H9 (cell line): ENCODE measurements at regions not wholly inside any gene's neighbourhood (a gene's known extent, or its start where the extent isn't known, plus 50 kb on each side); places are given as distances from the start of the nearest gene placed in this dataset.

Experiments
- DNase-seq: peaks from one replicate; pipeline ENCODE4 v3.0.0-alpha.2; 2017
- H2AFZ ChIP-seq: one replicate; pipeline ENCODE4 v1.6.1; 2013; ENCODE audit warnings: mild to moderate bottlenecking, low read length, control low read depth, moderate library complexity
- H2AK5ac ChIP-seq: 2 replicates; pipeline ENCODE4 v1.6.1; 2013; ENCODE audit warnings: low read length, control low read depth, mixed read lengths; ENCODE audit not compliant: insufficient read length
- H2BK120ac ChIP-seq: one replicate; pipeline ENCODE4 v1.6.1; 2013; ENCODE audit warnings: low read depth, mild to moderate bottlenecking, low read length, control low read depth, inconsistent platforms; ENCODE audit not compliant: poor library complexity, severe bottlenecking
- H2BK12ac ChIP-seq: 2 replicates; pipeline ENCODE4 v1.6.1; 2013; ENCODE audit warnings: low read length, control low read depth, mixed read lengths, low read depth; ENCODE audit not compliant: insufficient read length
- H2BK15ac ChIP-seq: 2 replicates; pipeline ENCODE4 v1.6.1; 2013; ENCODE audit warnings: low read depth, low read length, control low read depth
- H2BK20ac ChIP-seq: one replicate; pipeline ENCODE4 v1.6.1; 2013; ENCODE audit warnings: low read depth, mild to moderate bottlenecking, low read length, control low read depth, inconsistent platforms; ENCODE audit not compliant: poor library complexity, severe bottlenecking
- H2BK5ac ChIP-seq: 2 replicates; pipeline ENCODE4 v1.6.1; 2013; ENCODE audit warnings: low read length, control low read depth, mixed read lengths; ENCODE audit not compliant: insufficient read length
- H3K14ac ChIP-seq: 2 replicates; pipeline ENCODE4 v1.6.1; 2013; ENCODE audit warnings: low read length, control low read depth; ENCODE audit not compliant: insufficient read depth
- H3K18ac ChIP-seq: 2 replicates; pipeline ENCODE4 v1.6.1; 2013; ENCODE audit warnings: low read depth, mild to moderate bottlenecking, mixed read lengths, low read length, control low read depth; ENCODE audit not compliant: insufficient read length
- H3K23ac ChIP-seq: 2 replicates; pipeline ENCODE4 v1.6.1; 2013; ENCODE audit warnings: low read length, control low read depth, mixed read lengths, low read depth; ENCODE audit not compliant: insufficient read length
- H3K23me2 ChIP-seq: 2 replicates; pipeline ENCODE4 v1.6.1; 2013; ENCODE audit warnings: low read depth, mild to moderate bottlenecking, mixed read lengths, low read length, control low read depth; ENCODE audit not compliant: insufficient read length, poor library complexity, severe bottlenecking
- H3K27ac ChIP-seq: 2 replicates; pipeline ENCODE4 v1.5.1; 2013; ENCODE audit warnings: low read length, control low read depth, mixed read lengths, low read depth; ENCODE audit not compliant: insufficient read length
- H3K27me3 ChIP-seq: 2 replicates; pipeline ENCODE4 v1.6.1; 2013; ENCODE audit warnings: low read length, control low read depth, inconsistent platforms; ENCODE audit not compliant: insufficient read depth
- H3K4ac ChIP-seq: 2 replicates; pipeline ENCODE4 v1.6.1; 2013; ENCODE audit warnings: low read depth, mild to moderate bottlenecking, control low read depth, inconsistent platforms, low read length, moderate library complexity
- H3K4me1 ChIP-seq: 2 replicates; pipeline ENCODE4 v1.6.1; 2013; ENCODE audit warnings: low read length, control low read depth, inconsistent platforms; ENCODE audit not compliant: insufficient read depth
- H3K4me2 ChIP-seq: 2 replicates; pipeline ENCODE4 v1.6.1; 2013; ENCODE audit warnings: low read length, control low read depth, mixed read lengths; ENCODE audit not compliant: insufficient read length, insufficient read depth
- H3K56ac ChIP-seq: 2 replicates; pipeline ENCODE4 v1.6.1; 2013; ENCODE audit warnings: low read depth, mild to moderate bottlenecking, mixed read lengths, low read length, control low read depth; ENCODE audit not compliant: insufficient read length
- H3K79me1 ChIP-seq: 2 replicates; pipeline ENCODE4 v1.6.1; 2013; ENCODE audit warnings: low read depth, mild to moderate bottlenecking, moderate library complexity, low read length, control low read depth, inconsistent platforms; ENCODE audit not compliant: insufficient read depth, poor library complexity, severe bottlenecking
- H3K79me2 ChIP-seq: 2 replicates; pipeline ENCODE4 v1.6.1; 2013; ENCODE audit warnings: low read length, control low read depth, inconsistent platforms; ENCODE audit not compliant: insufficient read depth
- H3K9ac ChIP-seq: 2 replicates; pipeline ENCODE4 v1.6.1; 2013; ENCODE audit warnings: low read length, control low read depth, mixed read lengths; ENCODE audit not compliant: insufficient read length; ENCODE audit errors: extremely low read depth
- H3K9me3 ChIP-seq: one replicate; pipeline ENCODE4 v1.6.1; 2013; ENCODE audit warnings: low read depth, low read length, inconsistent platforms; ENCODE audit not compliant: control insufficient read depth
- H3T11ph ChIP-seq: one replicate; pipeline ENCODE4 v1.6.1; 2013; ENCODE audit warnings: mild to moderate bottlenecking, low read length, control low read depth, inconsistent platforms
- H4K20me1 ChIP-seq: one replicate; pipeline ENCODE4 v1.6.1; 2013; ENCODE audit not compliant: control insufficient read depth, insufficient read length, insufficient read depth
- H4K5ac ChIP-seq: 2 replicates; pipeline ENCODE4 v1.6.1; 2013; ENCODE audit warnings: low read depth, mild to moderate bottlenecking, mixed read lengths, low read length, control low read depth; ENCODE audit not compliant: insufficient read length
- H4K8ac ChIP-seq: replicated peaks from 2 replicates; pipeline ENCODE4 v1.6.1; 2013; ENCODE audit warnings: low read length, control low read depth, mixed read lengths, low read depth; ENCODE audit not compliant: insufficient read length
- H4K91ac ChIP-seq: 2 replicates; pipeline ENCODE4 v1.6.1; 2013; ENCODE audit warnings: low read depth, mild to moderate bottlenecking, moderate library complexity, mixed read lengths, low read length, control low read depth; ENCODE audit not compliant: insufficient read length
- H3K27ac Mint-ChIP-seq, 3 experiments: 2 replicates in 2 of 3; 3 replicates in 1 of 3; pipeline ENCODE4 v1.8.0; 2020 to 2021; ENCODE audit warnings: mixed read lengths in 3 of 3, mild to moderate bottlenecking in 1 of 3, moderate library complexity in 1 of 3
- H3K27me3 Mint-ChIP-seq: 2 replicates; pipeline ENCODE4 v1.8.0; 2021; ENCODE audit warnings: low read depth, mild to moderate bottlenecking, moderate library complexity, mixed read lengths
- H3K36me3 Mint-ChIP-seq, 3 experiments: 2 replicates in 2 of 3; 3 replicates in 1 of 3; pipeline ENCODE4 v1.8.0; 2020 to 2021; ENCODE audit warnings: low read depth in 3 of 3, mixed read lengths in 3 of 3; ENCODE audit not compliant: insufficient read depth in 1 of 3
- H3K4me1 Mint-ChIP-seq, 2 experiments: 2 replicates each; pipeline ENCODE4 v1.8.0; 2020; ENCODE audit warnings: mixed read lengths in 2 of 2
- H3K4me3 Mint-ChIP-seq, 2 experiments: 2 replicates in 1 of 2; 3 replicates in 1 of 2; pipeline ENCODE4 v1.8.0; 2020 to 2021; ENCODE audit warnings: mild to moderate bottlenecking in 2 of 2, mixed read lengths in 2 of 2, moderate library complexity in 1 of 2
- H3K9me3 Mint-ChIP-seq, 2 experiments: 2 replicates in 1 of 2; 3 replicates in 1 of 2; pipeline ENCODE4 v1.8.0; 2020; ENCODE audit warnings: mild to moderate bottlenecking in 2 of 2, mixed read lengths in 2 of 2, moderate library complexity in 1 of 2
- CTCF ChIP-seq: fragments of 200-600 bp; sonication (generic); conservative IDR thresholded peaks from 3 replicates; pipeline ENCODE4 v1.8.0; 2021; ENCODE audit warnings: antibody characterized with exemption, mild to moderate bottlenecking
- WGBS: extraction: QIAGEN DNeasy Blood & Tissue Kit; methylation state at CpG from one replicate; pipeline ENCODE4 v1.1.7; 2013; ENCODE audit warnings: missing lambda C conversion rate, low lambda C conversion rate, mixed read lengths; ENCODE audit not compliant: insufficient read length; ENCODE audit errors: extremely low coverage; 5-methylcytosine and 5-hydroxymethylcytosine counted together

DNA sequence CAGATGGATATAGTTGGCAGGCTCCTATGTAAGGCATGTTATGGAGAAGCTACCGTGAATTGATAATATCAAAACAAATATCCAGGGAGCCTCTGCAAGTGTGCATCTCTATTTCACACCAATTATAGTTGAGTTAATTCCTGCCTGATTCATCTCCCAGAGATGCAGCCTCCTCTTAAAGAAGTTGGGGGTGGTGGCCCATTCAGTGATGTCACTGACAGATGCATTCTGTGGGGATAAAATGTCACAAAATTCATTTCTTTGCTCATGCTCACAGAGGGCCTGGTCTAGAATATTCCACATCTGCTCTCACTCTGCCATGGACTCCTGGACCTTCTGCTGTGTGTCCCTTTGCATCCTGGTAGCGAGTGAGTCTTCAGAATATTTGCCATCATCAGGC lies 189.1 kb upstream of the PRSS1 start:
- Histone ChIP-seq H3T11ph (no peak overlapping the region), H2AK5ac (no peak overlapping the region), H4K8ac (no peak overlapping the region), H3K4me1 (no peaks in the 10 kb centered on the region), H3K27me3 (no peaks in the 10 kb centered on the region), H3K23ac (no peak overlapping the region), H2BK12ac (no peak overlapping the region), H3K79me1 (no peaks in the 10 kb centered on the region), H2BK15ac (no peak overlapping the region), H4K91ac (no peak overlapping the region), H2BK5ac (no peak overlapping the region), H3K56ac (no peak overlapping the region), H3K4me2 (no peak overlapping the region), H3K27ac (no peak overlapping the region), H3K18ac (no peak overlapping the region), H4K20me1 (no peaks in the 10 kb centered on the region), H3K14ac (no peak overlapping the region), H2BK20ac (no peak overlapping the region), H2BK120ac (no peak overlapping the region), H3K79me2 (no peaks in the 10 kb centered on the region), H4K5ac (no peak overlapping the region), H3K9ac (no peak overlapping the region), H3K9me3 (no peaks in the 10 kb centered on the region), H2AFZ (no peak overlapping the region), H3K23me2 (no peaks in the 10 kb centered on the region), H3K4ac (no peak overlapping the region)
- H3K4me3 Mint-ChIP-seq: no peak overlapping the region
- no peak for DNase-seq
- H3K9me3 Mint-ChIP-seq: no peaks in the 10 kb centered on the region
- H3K27me3 Mint-ChIP-seq: peaks cover 1% of the 10 kb centered on the region; the same call in 1 of the 2 replicates
- no CpG with 5 or more reads among the region's 2 CpGs for WGBS
- TF ChIP-seq CTCF: no peak
- no peaks in the 10 kb centered on the region for H3K36me3 Mint-ChIP-seq
- peaks cover 5 to 7% of the 10 kb centered on the region in 2 experiments; a peak in 3 of 4 replicates for H3K4me1 Mint-ChIP-seq
- H3K27ac Mint-ChIP-seq: no peak overlapping the region
